ENCODE measurements at regions not wholly inside any gene's neighbourhood (a gene's known extent, or its start where the extent isn't known, plus 50 kb on each side); places are given as distances from the start of the nearest gene placed in this dataset.

DNA sequence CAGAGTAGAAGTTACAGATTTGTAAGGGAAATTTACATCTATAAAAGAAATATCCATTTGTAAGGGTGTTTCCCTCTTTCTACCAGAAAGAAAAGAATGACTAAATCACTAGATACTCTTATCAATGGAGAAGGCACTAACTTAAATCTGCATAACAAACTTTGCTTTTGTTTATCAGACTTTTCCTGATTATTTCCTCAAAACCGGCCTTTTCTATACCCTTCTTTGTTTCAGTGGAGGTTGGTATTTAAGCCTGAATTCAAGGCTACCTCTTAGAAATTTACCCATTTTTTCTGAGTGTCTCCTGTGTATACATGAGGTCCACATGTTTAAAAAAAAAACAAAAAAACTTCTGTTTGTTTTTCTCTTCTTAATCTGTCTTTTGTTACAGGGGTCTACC is 80.4 kb upstream of the GRPR start:
- no peak for DNase-seq
- Histone ChIP-seq H3K27ac (no peak overlapping the region), H3K36me3 (no peaks in the 10 kb centered on the region), H3K9me3 (no peaks in the 10 kb centered on the region), H3K27me3 (no peaks in the 10 kb centered on the region), H3K4me1 (no peaks in the 10 kb centered on the region), H3K4me3 (no peak overlapping the region)
- ATAC-seq: no peak
- intact Hi-C loops (cut with DNase I; ENCODE audit: low total_unique reads): no loop called here
- in situ Hi-C loops (cut with MboI; ENCODE audit: low sequenced_read_pairs in 4 of 4): no loop called here
- no peak for TF ChIP-seq POLR2A (IDR thresholded peaks at IDR 0.05)

DNA sequence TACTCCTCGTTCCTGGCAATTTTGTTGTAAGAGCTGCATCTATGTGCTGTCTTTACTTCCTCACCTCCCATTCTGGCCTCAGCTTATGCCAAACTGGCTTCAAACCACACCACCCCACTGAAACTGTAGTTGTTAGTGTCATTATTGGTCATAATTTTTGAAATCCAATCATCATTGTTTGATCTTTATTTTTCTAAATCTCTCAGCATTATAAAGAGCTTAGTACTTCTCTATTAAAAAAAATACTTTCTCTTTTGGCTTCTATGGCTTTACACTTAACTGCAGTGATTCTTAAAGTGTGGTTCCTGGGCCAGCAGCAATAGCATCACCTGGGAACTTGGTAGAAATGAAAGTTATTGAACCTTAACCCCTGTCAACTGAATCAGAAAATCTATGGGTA is 83.5 kb upstream of the GRPR start:
- ATAC-seq (no peak), DNase-seq (no peak)
- Histone ChIP-seq H3K4me3 (no peak overlapping the region), H3K27me3 (no peaks in the 10 kb centered on the region), H3K27ac (no peak overlapping the region), H3K4me1 (no peaks in the 10 kb centered on the region), H3K9me3 (no peaks in the 10 kb centered on the region), H3K36me3 (no peaks in the 10 kb centered on the region)
- no peak for TF ChIP-seq POLR2A (IDR thresholded peaks at IDR 0.05)
- TF ChIP-seq, protein P1, sequence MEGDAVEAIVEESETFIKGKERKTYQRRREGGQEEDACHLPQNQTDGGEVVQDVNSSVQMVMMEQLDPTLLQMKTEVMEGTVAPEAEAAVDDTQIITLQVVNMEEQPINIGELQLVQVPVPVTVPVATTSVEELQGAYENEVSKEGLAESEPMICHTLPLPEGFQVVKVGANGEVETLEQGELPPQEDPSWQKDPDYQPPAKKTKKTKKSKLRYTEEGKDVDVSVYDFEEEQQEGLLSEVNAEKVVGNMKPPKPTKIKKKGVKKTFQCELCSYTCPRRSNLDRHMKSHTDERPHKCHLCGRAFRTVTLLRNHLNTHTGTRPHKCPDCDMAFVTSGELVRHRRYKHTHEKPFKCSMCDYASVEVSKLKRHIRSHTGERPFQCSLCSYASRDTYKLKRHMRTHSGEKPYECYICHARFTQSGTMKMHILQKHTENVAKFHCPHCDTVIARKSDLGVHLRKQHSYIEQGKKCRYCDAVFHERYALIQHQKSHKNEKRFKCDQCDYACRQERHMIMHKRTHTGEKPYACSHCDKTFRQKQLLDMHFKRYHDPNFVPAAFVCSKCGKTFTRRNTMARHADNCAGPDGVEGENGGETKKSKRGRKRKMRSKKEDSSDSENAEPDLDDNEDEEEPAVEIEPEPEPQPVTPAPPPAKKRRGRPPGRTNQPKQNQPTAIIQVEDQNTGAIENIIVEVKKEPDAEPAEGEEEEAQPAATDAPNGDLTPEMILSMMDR (IDR thresholded peaks at IDR 0.05 in 4 of 5, conservative IDR thresholded peaks at IDR 0.05 in 1 of 5): no peak
- intact Hi-C loops (cut with DNase I; ENCODE audit: low total_unique reads) (no loop called here), in situ Hi-C loops (cut with MboI; ENCODE audit: low sequenced_read_pairs in 4 of 4) (no loop called here)

DNA sequence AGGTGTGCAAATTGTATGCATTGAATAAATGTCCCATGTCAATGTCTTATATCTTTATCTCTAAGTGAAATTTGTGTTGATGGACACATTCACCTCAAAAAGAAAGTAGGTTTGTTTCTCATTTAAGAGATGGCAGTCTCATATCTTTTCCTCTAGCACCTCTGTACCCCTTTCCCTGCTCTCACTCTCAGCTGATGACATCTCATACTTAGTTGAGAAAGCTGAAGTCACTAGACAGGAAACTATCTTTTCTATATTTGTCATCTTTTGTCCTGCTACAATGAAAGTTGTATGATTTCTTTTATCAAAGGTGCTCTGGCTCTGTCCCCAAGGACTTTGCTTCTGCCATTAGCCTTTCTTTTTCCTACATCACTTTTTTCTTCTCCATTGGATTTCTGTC is 84.0 kb upstream of the GRPR start:
- TF ChIP-seq POLR2A (IDR thresholded peaks at IDR 0.05): no peak
- TF ChIP-seq, protein P1 (IDR thresholded peaks at IDR 0.05 in 4 of 5, conservative IDR thresholded peaks at IDR 0.05 in 1 of 5): no peak
- DNase-seq: no peak
- Histone ChIP-seq H3K9me3 (no peaks in the 10 kb centered on the region), H3K27me3 (no peaks in the 10 kb centered on the region), H3K36me3 (no peaks in the 10 kb centered on the region), H3K4me3 (no peak overlapping the region), H3K4me1 (no peaks in the 10 kb centered on the region), H3K27ac (no peak overlapping the region)
- in situ Hi-C loops (cut with MboI; ENCODE audit: low sequenced_read_pairs in 4 of 4) (no loop called here), intact Hi-C loops (cut with DNase I; ENCODE audit: low total_unique reads) (no loop called here)
- no peak for ATAC-seq

DNA sequence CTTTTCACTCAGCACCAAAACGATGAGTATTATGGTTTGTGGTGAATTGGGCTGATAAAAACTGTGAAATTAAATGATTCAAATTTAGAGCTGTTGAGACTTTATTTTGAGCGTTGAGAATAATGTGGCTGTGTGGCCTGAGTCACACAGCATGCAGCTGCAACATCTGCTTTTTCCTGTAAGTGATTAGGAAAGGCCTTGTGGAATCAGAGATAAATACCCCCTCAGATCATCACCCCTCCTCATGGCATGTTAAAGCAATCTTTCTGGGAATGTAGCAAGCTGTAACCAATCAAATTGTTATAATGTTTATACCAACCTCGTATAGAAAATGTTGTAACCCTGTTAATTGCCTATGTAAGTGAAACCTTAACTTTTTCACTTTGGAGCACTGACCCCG is 90.0 kb upstream of the GRPR start:
- TF ChIP-seq, protein P1 (IDR thresholded peaks at IDR 0.05 in 4 of 5, conservative IDR thresholded peaks at IDR 0.05 in 1 of 5): no peak
- no peak for TF ChIP-seq POLR2A (IDR thresholded peaks at IDR 0.05)
- DNase-seq (no peak), ATAC-seq (no peak)
- in situ Hi-C loops (cut with MboI; ENCODE audit: low sequenced_read_pairs in 4 of 4): no loop called here
- Histone ChIP-seq H3K36me3 (no peaks in the 10 kb centered on the region), H3K27ac (no peak overlapping the region), H3K9me3 (no peaks in the 10 kb centered on the region), H3K4me3 (no peak overlapping the region), H3K27me3 (no peaks in the 10 kb centered on the region), H3K4me1 (no peaks in the 10 kb centered on the region)
- intact Hi-C loops (cut with DNase I; ENCODE audit: low total_unique reads): no loop called here

DNA sequence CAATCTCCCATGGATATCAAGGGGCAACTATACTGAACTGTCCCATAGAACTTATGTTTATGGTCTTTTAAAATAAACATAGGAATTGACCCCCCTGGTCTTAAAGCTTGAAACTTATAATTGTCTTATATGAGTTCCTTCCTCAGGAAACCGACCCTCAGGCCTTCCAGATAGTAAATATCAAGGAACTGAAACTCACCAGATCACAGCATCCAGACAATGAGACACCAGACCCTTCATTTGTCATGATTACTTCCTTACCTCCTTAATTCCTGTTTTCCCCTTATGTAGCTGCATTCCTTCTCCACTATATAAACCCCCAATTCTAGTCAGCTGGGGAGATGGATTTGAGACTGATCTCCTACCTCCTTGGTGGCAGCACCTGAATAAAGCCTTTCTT is 94.8 kb upstream of the GRPR start:
- DNase-seq (no peak), ATAC-seq (no peak)
- no peak for TF ChIP-seq POLR2A (IDR thresholded peaks at IDR 0.05)
- TF ChIP-seq, protein P1 (IDR thresholded peaks at IDR 0.05 in 4 of 5, conservative IDR thresholded peaks at IDR 0.05 in 1 of 5): no peak
- in situ Hi-C loops (cut with MboI; ENCODE audit: low sequenced_read_pairs in 4 of 4) (no loop called here), intact Hi-C loops (cut with DNase I; ENCODE audit: low total_unique reads) (no loop called here)
- Histone ChIP-seq H3K9me3 (no peaks in the 10 kb centered on the region), H3K4me3 (no peak overlapping the region), H3K27me3 (no peaks in the 10 kb centered on the region), H3K36me3 (no peaks in the 10 kb centered on the region), H3K4me1 (no peaks in the 10 kb centered on the region), H3K27ac (no peak overlapping the region)

Data from gastrocnemius medialis (tissue), 4 donors.